ENCODE measurements at regions not wholly inside any gene's neighbourhood (a gene's known extent, or its start where the extent isn't known, plus 50 kb on each side); places are given as distances from the start of the nearest gene placed in this dataset.
A peak's percentile ranks its signal among the peaks of the same experiment; 100 is the strongest.

DNA sequence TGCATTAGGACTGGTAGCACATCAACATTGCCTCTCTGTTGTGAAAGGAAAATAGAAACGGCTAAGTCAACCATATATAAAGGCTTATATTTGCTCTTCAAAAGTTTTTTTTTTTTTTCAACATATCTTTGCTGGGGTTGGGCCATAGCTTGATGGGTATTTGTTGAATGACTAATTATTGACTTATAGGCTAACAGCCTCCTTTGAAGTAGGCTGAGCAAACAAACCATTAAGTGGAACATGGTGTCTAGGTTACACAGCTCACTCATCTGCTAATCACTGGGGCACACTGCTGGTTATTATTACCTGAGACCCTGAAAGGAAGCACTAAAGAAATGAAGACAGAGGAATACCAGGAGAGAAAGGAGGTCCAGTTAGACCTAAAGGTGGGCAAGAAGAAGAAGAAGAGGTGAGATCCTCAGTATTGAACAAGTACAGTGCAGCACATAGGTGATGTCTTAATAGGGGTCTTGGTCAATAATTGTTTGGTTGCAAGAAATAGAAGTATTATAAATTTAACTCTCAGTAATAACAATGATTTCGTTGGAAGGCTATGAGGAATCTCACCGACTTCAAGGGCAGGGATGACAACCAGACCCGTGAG lies 139.4 kb downstream of the RPLP1 start:
- TF ChIP-seq, protein P1, sequence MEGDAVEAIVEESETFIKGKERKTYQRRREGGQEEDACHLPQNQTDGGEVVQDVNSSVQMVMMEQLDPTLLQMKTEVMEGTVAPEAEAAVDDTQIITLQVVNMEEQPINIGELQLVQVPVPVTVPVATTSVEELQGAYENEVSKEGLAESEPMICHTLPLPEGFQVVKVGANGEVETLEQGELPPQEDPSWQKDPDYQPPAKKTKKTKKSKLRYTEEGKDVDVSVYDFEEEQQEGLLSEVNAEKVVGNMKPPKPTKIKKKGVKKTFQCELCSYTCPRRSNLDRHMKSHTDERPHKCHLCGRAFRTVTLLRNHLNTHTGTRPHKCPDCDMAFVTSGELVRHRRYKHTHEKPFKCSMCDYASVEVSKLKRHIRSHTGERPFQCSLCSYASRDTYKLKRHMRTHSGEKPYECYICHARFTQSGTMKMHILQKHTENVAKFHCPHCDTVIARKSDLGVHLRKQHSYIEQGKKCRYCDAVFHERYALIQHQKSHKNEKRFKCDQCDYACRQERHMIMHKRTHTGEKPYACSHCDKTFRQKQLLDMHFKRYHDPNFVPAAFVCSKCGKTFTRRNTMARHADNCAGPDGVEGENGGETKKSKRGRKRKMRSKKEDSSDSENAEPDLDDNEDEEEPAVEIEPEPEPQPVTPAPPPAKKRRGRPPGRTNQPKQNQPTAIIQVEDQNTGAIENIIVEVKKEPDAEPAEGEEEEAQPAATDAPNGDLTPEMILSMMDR (IDR thresholded peaks at IDR 0.05; ENCODE audit: control insufficient read depth, extremely low read depth, insufficient read depth) = no peak
- peak overlapping the region; percentile 13; the same call in 1 of the 2 replicates for H3K4me3 ChIP-seq (ENCODE audit: low read depth, low read length)
- DNase-seq (ENCODE audit: low read depth) = peak; percentile 96

- peak; percentile 88 for DNase-seq (ENCODE audit: low read depth)
- no peak overlapping the region for H3K4me3 ChIP-seq (ENCODE audit: low read depth, low read length)
- TF ChIP-seq, protein P1 (IDR thresholded peaks at IDR 0.05; ENCODE audit: control insufficient read depth, extremely low read depth, insufficient read depth) = peak; percentile 30
Measured at GRCh38 chr15:69592954-69593353, 140.3 kb downstream of the RPLP1 start.

DNA sequence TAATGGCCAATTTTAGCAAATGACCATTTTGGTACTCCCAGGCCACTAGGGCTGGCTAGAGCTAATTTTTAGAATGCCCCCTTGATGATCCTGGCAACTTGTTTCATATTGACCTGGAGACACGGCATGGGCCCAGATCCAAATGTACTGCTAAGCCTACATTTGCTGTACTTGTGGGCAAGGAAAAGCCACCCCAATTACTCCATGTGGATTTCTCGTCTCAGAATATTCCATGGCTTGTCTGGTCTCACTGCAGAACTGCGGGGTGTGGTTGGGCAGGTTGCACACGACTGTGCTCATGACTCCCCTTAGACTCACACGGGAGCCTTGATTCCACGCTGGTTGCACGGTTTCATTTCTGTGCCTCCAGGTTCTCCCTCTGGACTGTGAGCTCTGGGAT lies 140.9 kb downstream of the RPLP1 start:
- TF ChIP-seq, protein P1 (IDR thresholded peaks at IDR 0.05; ENCODE audit: control insufficient read depth, extremely low read depth, insufficient read depth) = no peak
- H3K4me3 ChIP-seq (ENCODE audit: low read depth, low read length) = no peak overlapping the region
- DNase-seq (ENCODE audit: low read depth) = no peak

GRCh38 chr15:69593981-69594966 lies 141.7 kb downstream of the RPLP1 start:
- peak overlapping the region; percentile 21 for H3K4me3 ChIP-seq (ENCODE audit: low read depth, low read length)
- TF ChIP-seq, protein P1 (IDR thresholded peaks at IDR 0.05; ENCODE audit: control insufficient read depth, extremely low read depth, insufficient read depth) = no peak
- peak; percentile 99 for DNase-seq (ENCODE audit: low read depth)

DNA sequence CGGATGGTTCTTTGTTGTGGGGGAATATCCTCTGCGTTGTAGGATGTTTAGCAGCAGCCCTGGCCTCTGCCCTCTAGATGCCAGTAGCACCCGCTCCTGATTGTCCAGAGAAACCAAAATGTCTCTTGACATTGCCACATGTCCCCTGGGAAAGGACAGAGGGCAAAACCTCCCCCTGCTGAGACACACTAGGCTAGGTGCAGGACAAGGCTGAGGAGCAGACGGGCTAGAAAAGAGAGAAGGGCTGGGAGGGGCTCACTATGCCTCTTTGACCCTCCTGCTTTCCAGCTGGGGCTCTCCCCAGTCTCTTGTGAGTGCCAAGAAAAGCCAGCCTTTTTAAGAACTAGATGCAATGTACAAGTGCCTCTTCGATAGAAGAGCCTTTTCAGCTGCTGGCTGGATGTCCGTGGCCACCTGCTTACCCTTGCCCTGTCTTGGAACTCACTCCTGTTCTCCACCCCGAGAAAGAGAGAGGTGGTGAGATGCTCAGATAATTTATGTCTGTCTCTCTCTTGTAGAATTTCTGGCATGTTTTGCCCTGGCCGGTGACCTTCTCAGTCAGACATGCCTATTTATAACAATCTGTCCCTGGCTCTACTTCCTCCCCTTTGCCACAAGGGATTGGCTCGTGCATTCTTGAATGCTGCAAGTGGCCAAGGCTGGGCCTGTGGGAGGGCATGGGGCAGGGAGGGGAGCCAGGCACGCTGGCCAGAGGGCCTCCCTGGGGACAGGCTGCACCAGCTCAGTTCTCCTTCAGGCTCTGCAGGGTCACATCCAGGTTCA lies 142.6 kb downstream of the RPLP1 start:
- peak overlapping the region; percentile 22; the same call in 1 of the 2 replicates for H3K4me3 ChIP-seq (ENCODE audit: low read depth, low read length)
- peak; percentile 76 for DNase-seq (ENCODE audit: low read depth)

DNA sequence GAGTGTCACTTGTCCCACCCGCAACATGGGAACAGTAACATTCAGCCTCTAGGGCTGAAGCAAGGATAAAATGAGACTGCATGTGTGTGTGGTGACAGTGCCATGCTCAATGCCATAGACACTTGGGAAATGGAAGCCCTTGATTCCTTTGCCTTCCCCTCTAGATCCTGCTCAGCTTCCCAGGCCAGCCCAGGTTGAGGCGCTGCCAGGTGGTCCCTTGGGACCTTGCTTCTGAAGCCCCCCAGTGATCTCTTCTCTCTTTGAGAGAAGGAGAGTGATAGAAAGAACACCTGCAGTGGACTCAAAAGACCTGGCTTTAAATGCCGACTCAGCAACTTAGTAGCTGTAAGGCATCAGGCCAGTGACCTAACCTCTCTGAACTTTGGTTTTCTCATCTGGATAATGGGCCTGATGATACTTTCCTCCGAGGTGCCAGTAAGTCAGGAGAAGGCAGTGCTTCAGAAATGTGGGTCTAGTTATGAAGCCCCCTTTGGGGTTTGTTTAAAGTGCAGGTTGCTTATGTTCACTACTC lies 144.5 kb downstream of the RPLP1 start:
- DNase-seq (ENCODE audit: low read depth) = no peak
- H3K4me3 ChIP-seq (ENCODE audit: low read depth, low read length) = no peak overlapping the region
- TF ChIP-seq, protein P1 (IDR thresholded peaks at IDR 0.05; ENCODE audit: control insufficient read depth, extremely low read depth, insufficient read depth) = no peak

More for the DNA sequence above, 142.6 kb downstream of the RPLP1 start:
- TF ChIP-seq, protein P1 (IDR thresholded peaks at IDR 0.05; ENCODE audit: control insufficient read depth, extremely low read depth, insufficient read depth) = 0 out of 2 replicates have a peak, but pooled peaks have one; percentile 16
